PC-3 (cell line): ENCODE measurements at regions not wholly inside any gene's neighbourhood (a gene's known extent, or its start where the extent isn't known, plus 50 kb on each side); places are given as distances from the start of the nearest gene placed in this dataset.

Experiments
- ATAC-seq: fragments of 200-7000 bp; cut with Tn5 transposase; 2 replicates; pipeline ENCODE4 v1.9.1; 2020; ENCODE audit warnings: mild to moderate bottlenecking, moderate library complexity
- BruUV-seq: library from RNA; stranded (reverse); fragments of 400-500 nt; replicated peaks from 2 replicates; lab custom pipeline; 2021; lab: Mats Ljungman, UMichigan
- CTCF ChIA-PET: fragments of 300-600 bp; sonication (Branson Sonifier 250); formaldehyde crosslinking; loops from one replicate; lab custom pipeline; 2022; ENCODE audit warnings: antibody characterized with exemption; lab: Charles Lee
- POLR2A ChIA-PET: fragments of 300-600 bp; sonication (Branson Sonifier 250); formaldehyde crosslinking; loops from one replicate; lab custom pipeline; 2022; ENCODE audit warnings: antibody characterized with exemption; ENCODE audit not compliant: unreplicated experiment; lab: Charles Lee
- DNase-seq: peaks from one replicate; pipeline ENCODE4 v3.0.0-alpha.2; 2015
- H2AFZ ChIP-seq: fragments of 300-600 bp; sonication (generic); 2 replicates; pipeline ENCODE4 v1.6.0; 2016; ENCODE audit warnings: antibody characterized with exemption, low read length
- H3F3A ChIP-seq: fragments of 300-600 bp; sonication (generic); one replicate; pipeline ENCODE4 v1.6.0; 2017; ENCODE audit warnings: antibody characterized with exemption, low read length, control low read depth, mild to moderate bottlenecking; ENCODE audit not compliant: unreplicated experiment
- H3K27ac ChIP-seq: fragments of 300-600 bp; sonication (generic); 2 replicates; pipeline ENCODE4 v1.5.1; 2016; ENCODE audit warnings: mild to moderate bottlenecking, low read length
- H3K27me3 ChIP-seq: fragments of 300-600 bp; sonication (generic); 2 replicates; pipeline ENCODE4 v1.6.1; 2016; ENCODE audit warnings: low read length, mixed read lengths
- H3K36me3 ChIP-seq: fragments of 300-600 bp; sonication (generic); 2 replicates; pipeline ENCODE4 v1.6.1; 2016; ENCODE audit warnings: low read depth, mixed run types, low read length, mixed read lengths
- H3K4me1 ChIP-seq: fragments of 300-600 bp; sonication (generic); 2 replicates; pipeline ENCODE4 v1.5.1; 2016; ENCODE audit warnings: low read length; ENCODE audit not compliant: insufficient read depth
- H3K4me2 ChIP-seq: fragments of 300-600 bp; sonication (generic); 2 replicates; pipeline ENCODE4 v1.6.0; 2016; ENCODE audit warnings: low read length
- H3K4me3 ChIP-seq: fragments of 300-600 bp; sonication (generic); 2 replicates; pipeline ENCODE4 v1.5.1; 2016; ENCODE audit warnings: mild to moderate bottlenecking, low read length, mixed read lengths
- H3K79me2 ChIP-seq: fragments of 300-600 bp; sonication (generic); 2 replicates; pipeline ENCODE4 v1.6.1; 2017; ENCODE audit warnings: low read length, mixed read lengths
- H3K9ac ChIP-seq: fragments of 300-600 bp; sonication (generic); 2 replicates; pipeline ENCODE4 v1.6.0; 2016; ENCODE audit warnings: mild to moderate bottlenecking, low read length
- H3K9me2 ChIP-seq: fragments of 300-600 bp; sonication (generic); replicated peaks from 2 replicates; pipeline ENCODE4 v1.6.1; 2016; ENCODE audit warnings: mixed run types, low read length, mixed read lengths
- H3K9me3 ChIP-seq: fragments of 300-600 bp; sonication (generic); 2 replicates; pipeline ENCODE4 v1.6.1; 2016; ENCODE audit warnings: low read length, mixed read lengths
- H4K20me1 ChIP-seq: fragments of 300-600 bp; sonication (generic); 2 replicates; pipeline ENCODE4 v1.6.1; 2016; ENCODE audit warnings: low read length, mixed read lengths
- EZH2 ChIP-seq: fragments of 300-600 bp; sonication (generic); IDR thresholded peaks from one replicate; pipeline ENCODE4 v1.6.1; 2017; ENCODE audit warnings: antibody characterized with exemption, mild to moderate bottlenecking, low read length; ENCODE audit not compliant: unreplicated experiment
- EZH2phosphoT487 ChIP-seq: fragments of 300-600 bp; sonication (generic); IDR thresholded peaks from 2 replicates; pipeline ENCODE4 v1.6.1; 2018; ENCODE audit warnings: mild to moderate bottlenecking, antibody characterized with exemption, low read length, borderline replicate concordance
- intact Hi-C: fragments of 100-400 bp; cut with micrococcal nuclease; formaldehyde crosslinking; loops from 2 replicates; pipeline ENCODE4 v1.9.0; 2023
- TF ChIP-seq, protein P1 (sequence below): fragments of 300-600 bp; sonication (generic); conservative IDR thresholded peaks from 2 replicates; pipeline ENCODE4 v1.5.1; 2017; ENCODE audit warnings: antibody characterized with exemption, low read depth, mild to moderate bottlenecking, low read length

- H4K20me1 ChIP-seq = no peaks in the 10 kb centered on the region
- no peaks in the 10 kb centered on the region for H3K36me3 ChIP-seq
- H3K27ac ChIP-seq = no peak overlapping the region
- peaks cover 16% of the 10 kb centered on the region for H3K4me1 ChIP-seq
- no peak overlapping the region for H3K4me2 ChIP-seq
- H2AFZ ChIP-seq = no peak overlapping the region
- H3K27me3 ChIP-seq = no peaks in the 10 kb centered on the region
- TF ChIP-seq, protein P1, sequence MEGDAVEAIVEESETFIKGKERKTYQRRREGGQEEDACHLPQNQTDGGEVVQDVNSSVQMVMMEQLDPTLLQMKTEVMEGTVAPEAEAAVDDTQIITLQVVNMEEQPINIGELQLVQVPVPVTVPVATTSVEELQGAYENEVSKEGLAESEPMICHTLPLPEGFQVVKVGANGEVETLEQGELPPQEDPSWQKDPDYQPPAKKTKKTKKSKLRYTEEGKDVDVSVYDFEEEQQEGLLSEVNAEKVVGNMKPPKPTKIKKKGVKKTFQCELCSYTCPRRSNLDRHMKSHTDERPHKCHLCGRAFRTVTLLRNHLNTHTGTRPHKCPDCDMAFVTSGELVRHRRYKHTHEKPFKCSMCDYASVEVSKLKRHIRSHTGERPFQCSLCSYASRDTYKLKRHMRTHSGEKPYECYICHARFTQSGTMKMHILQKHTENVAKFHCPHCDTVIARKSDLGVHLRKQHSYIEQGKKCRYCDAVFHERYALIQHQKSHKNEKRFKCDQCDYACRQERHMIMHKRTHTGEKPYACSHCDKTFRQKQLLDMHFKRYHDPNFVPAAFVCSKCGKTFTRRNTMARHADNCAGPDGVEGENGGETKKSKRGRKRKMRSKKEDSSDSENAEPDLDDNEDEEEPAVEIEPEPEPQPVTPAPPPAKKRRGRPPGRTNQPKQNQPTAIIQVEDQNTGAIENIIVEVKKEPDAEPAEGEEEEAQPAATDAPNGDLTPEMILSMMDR = no peak
- TF ChIP-seq EZH2phosphoT487 = no peak
- TF ChIP-seq EZH2 = no peak
- intact Hi-C loops = no loop called here
- CTCF ChIA-PET = no interaction called here
- H3K4me3 ChIP-seq = no peak overlapping the region
- H3K9ac ChIP-seq = no peak overlapping the region
- no peaks in the 10 kb centered on the region for H3K79me2 ChIP-seq
- POLR2A ChIA-PET = no interaction called here
- no TSS peak for BruUV-seq
- H3F3A ChIP-seq = no peaks in the 10 kb centered on the region
- H3K9me2 ChIP-seq = no peaks in the 10 kb centered on the region
- ATAC-seq (no peak), DNase-seq (no peak)
- peaks cover 5% of the 10 kb centered on the region; the same call in 1 of the 2 replicates for H3K9me3 ChIP-seq
Observed at GRCh38 chr5:103498800-103499551, 63.6 kb downstream of the NUDT12 start.

DNA sequence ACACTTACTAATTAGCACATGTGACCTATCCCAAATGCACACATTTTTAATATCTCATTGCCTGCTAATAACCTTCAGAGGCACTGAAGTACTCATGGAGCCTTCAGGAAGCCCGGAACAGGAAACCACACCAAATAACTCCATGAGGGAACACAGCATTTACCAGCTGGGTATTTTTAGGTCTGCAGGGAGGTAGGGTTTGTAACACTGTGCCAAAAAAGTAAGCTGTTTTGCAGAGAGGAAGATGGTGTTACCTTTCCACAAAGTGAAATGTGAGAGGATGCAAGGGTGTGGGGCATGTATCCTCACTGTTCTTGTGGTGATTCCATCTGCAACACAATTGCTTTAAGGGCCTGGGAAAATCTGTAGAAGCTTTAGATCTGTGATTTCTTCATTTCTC, 64.4 kb downstream of the NUDT12 start:
- no peaks in the 10 kb centered on the region for H3F3A ChIP-seq
- H3K9me2 ChIP-seq = no peaks in the 10 kb centered on the region
- H3K36me3 ChIP-seq = no peaks in the 10 kb centered on the region
- H4K20me1 ChIP-seq = no peaks in the 10 kb centered on the region
- ChIA-PET POLR2A (interaction anchor here (0.5 kb wide), 1 partner anchor 538 kb away, joined by 4 read pairs; no protein-coding TSS in a partner anchor), CTCF (no interaction called here)
- no TSS peak for BruUV-seq
- peaks cover 10% of the 10 kb centered on the region for H3K4me1 ChIP-seq
- H3K4me3 ChIP-seq = no peak overlapping the region
- no peak for DNase-seq
- no peak overlapping the region; the same call in 1 of the 2 replicates for H2AFZ ChIP-seq
- no peak overlapping the region for H3K27ac ChIP-seq
- no peaks in the 10 kb centered on the region for H3K27me3 ChIP-seq
- TF ChIP-seq EZH2phosphoT487 (no peak), EZH2 (no peak)
- TF ChIP-seq, protein P1 = no peak
- intact Hi-C loops = no loop called here
- H3K4me2 ChIP-seq = no peak overlapping the region
- no peaks in the 10 kb centered on the region for H3K79me2 ChIP-seq
- H3K9me3 ChIP-seq = peaks cover 6% of the 10 kb centered on the region; the same call in 1 of the 2 replicates
- no peak overlapping the region for H3K9ac ChIP-seq
- ATAC-seq = no peak

GRCh38 chr5:103497781-103498180, 64.8 kb downstream of the NUDT12 start:
- Histone ChIP-seq H3K4me3 (no peak overlapping the region), H3K79me2 (no peaks in the 10 kb centered on the region), H2AFZ (no peak overlapping the region), H3K4me1 (peaks cover 6% of the 10 kb centered on the region), H3K27ac (no peak overlapping the region), H4K20me1 (no peaks in the 10 kb centered on the region), H3K9ac (no peak overlapping the region), H3K27me3 (no peaks in the 10 kb centered on the region), H3K9me3 (peaks cover 6% of the 10 kb centered on the region; the same call in 1 of the 2 replicates), H3K9me2 (no peaks in the 10 kb centered on the region), H3K4me2 (no peak overlapping the region), H3K36me3 (no peaks in the 10 kb centered on the region), H3F3A (no peaks in the 10 kb centered on the region)
- no TSS peak for BruUV-seq
- intact Hi-C loops = no loop called here
- no peak for DNase-seq
- POLR2A ChIA-PET = interaction anchor here (0.5 kb wide), 1 partner anchor 538 kb away, joined by 4 read pairs; no protein-coding TSS in a partner anchor
- CTCF ChIA-PET = no interaction called here
- TF ChIP-seq EZH2 = no peak
- TF ChIP-seq, protein P1 = no peak
- TF ChIP-seq EZH2phosphoT487 = no peak
- no peak for ATAC-seq
